HCT116 (cell line): ENCODE measurements at regions not wholly inside any gene's neighbourhood (a gene's known extent, or its start where the extent isn't known, plus 50 kb on each side); places are given as distances from the start of the nearest gene placed in this dataset.

Experiments
- ATAC-seq: fragments of 200-7000 bp; cut with Tn5 transposase; 2 replicates; pipeline ENCODE4 v1.9.1; 2020; ENCODE audit warnings: mild to moderate bottlenecking, moderate library complexity
- BruUV-seq: library from RNA; stranded (reverse); fragments of 400-500 nt; replicated peaks from 2 replicates; lab custom pipeline; 2021; lab: Mats Ljungman, UMichigan
- CTCF ChIA-PET: fragments of 300-600 bp; sonication (Branson Sonifier 250); formaldehyde crosslinking; loops from one replicate; lab custom pipeline; 2021; ENCODE audit warnings: antibody characterized with exemption; lab: Charles Lee
- POLR2A ChIA-PET: fragments of 300-600, 350-600 bp; sonication (Branson Sonifier 250); formaldehyde crosslinking; loops from one replicate; lab custom pipeline; 2021; ENCODE audit warnings: antibody characterized with exemption; lab: Charles Lee
- RAD21 ChIA-PET, 2 experiments: fragments of 300-600 bp; sonication (Branson Sonifier 250); formaldehyde crosslinking; loops; one replicate each; lab custom pipeline; 2023; ENCODE audit warnings: low total read pairs in 2 of 2; ENCODE audit not compliant: uncharacterized antibody in 2 of 2, unreplicated experiment in 2 of 2, low non-redundant PET in 1 of 2; lab: Charles Lee
- DNase-seq: peaks from one replicate; pipeline ENCODE4 v3.0.0-alpha.2; 2010; ENCODE audit warnings: low read depth, low spot score
- H2AFZ ChIP-seq: fragments of 200-600 bp; shearing (Covaris generic), sonication (generic); 2 replicates; pipeline ENCODE4 v1.6.1; 2017; ENCODE audit warnings: low read depth, mixed run types, mixed read lengths, antibody characterized with exemption, low read length; ENCODE audit not compliant: poor library complexity, severe bottlenecking
- H3K27ac ChIP-seq: 2 replicates; pipeline ENCODE4 v1.5.1; 2012; ENCODE audit warnings: low read depth, low read length
- H3K27me3 ChIP-seq: fragments of 200-600 bp; sonication (generic); 2 replicates; pipeline ENCODE4 v1.6.1; 2016; ENCODE audit warnings: mixed run types, low read length, mixed read lengths; ENCODE audit not compliant: insufficient read depth
- H3K36me3 ChIP-seq, 2 experiments: fragments of 200-500 bp in 1 of 2; fragments of 200-600 bp in 1 of 2; sonication (Bioruptor generic) in 1 of 2; sonication (generic) in 1 of 2; 2 replicates each; pipeline versions ENCODE4 v1.5.1 to v1.6.1; 2014 to 2016; ENCODE audit warnings: low read length in 2 of 2, inconsistent platforms in 1 of 2, mixed read lengths in 1 of 2, mixed run types in 1 of 2; ENCODE audit not compliant: insufficient read depth in 2 of 2, control insufficient read depth in 1 of 2
- H3K4me1 ChIP-seq, 2 experiments: fragments of 200-600 bp in 1 of 2; sonication (generic) in 1 of 2; 2 replicates each; pipeline versions ENCODE4 v1.5.1 to v1.6.1; 2012 to 2017; ENCODE audit warnings: low read length in 2 of 2, inconsistent platforms in 1 of 2, mild to moderate bottlenecking in 1 of 2, mixed read lengths in 1 of 2, mixed run types in 1 of 2, moderate library complexity in 1 of 2; ENCODE audit not compliant: insufficient read depth in 2 of 2, control insufficient read depth in 1 of 2
- H3K4me2 ChIP-seq: fragments of 200-600 bp; sonication (generic); 2 replicates; pipeline ENCODE4 v1.6.1; 2017; ENCODE audit warnings: mixed run types, low read length, mixed read lengths
- H3K4me3 ChIP-seq, 2 experiments: fragments of 200-600 bp in 1 of 2; sonication (generic) in 1 of 2; replicated peaks in 1 of 2; 2 replicates each; pipeline ENCODE4 v1.5.1; 2011 to 2016; ENCODE audit warnings: low read length in 2 of 2, control low read depth in 1 of 2, low read depth in 1 of 2, mild to moderate bottlenecking in 1 of 2, mixed read lengths in 1 of 2, mixed run types in 1 of 2
- H3K79me2 ChIP-seq: fragments of 200-600 bp; sonication (generic); 2 replicates; pipeline ENCODE4 v1.6.1; 2017; ENCODE audit warnings: mild to moderate bottlenecking, mixed run types, low read length, moderate library complexity, mixed read lengths; ENCODE audit not compliant: insufficient read depth
- H3K9ac ChIP-seq: fragments of 200-600 bp; sonication (generic); 2 replicates; pipeline ENCODE4 v1.6.1; 2016; ENCODE audit warnings: low read length, mixed read lengths
- H3K9me2 ChIP-seq: fragments of 200-600 bp; sonication (generic), shearing (Covaris generic); 2 replicates; pipeline ENCODE4 v1.6.1; 2017; ENCODE audit warnings: mixed run types, mild to moderate bottlenecking, moderate library complexity; ENCODE audit not compliant: insufficient read depth
- H3K9me3 ChIP-seq, 2 experiments: fragments of 200-500 bp in 1 of 2; fragments of 200-600 bp in 1 of 2; sonication (Bioruptor generic) in 1 of 2; sonication (generic) in 1 of 2; 2 replicates each; pipeline ENCODE4 v1.6.1; 2014 to 2017; ENCODE audit warnings: low read length in 2 of 2, mixed read lengths in 2 of 2, inconsistent platforms in 1 of 2, low read depth in 1 of 2, mild to moderate bottlenecking in 1 of 2, mixed run types in 1 of 2, moderate library complexity in 1 of 2; ENCODE audit not compliant: control insufficient read depth in 1 of 2, insufficient read depth in 1 of 2
- H4K20me1 ChIP-seq: fragments of 200-600 bp; sonication (generic), shearing (Covaris generic); 2 replicates; pipeline ENCODE4 v1.6.1; 2017; ENCODE audit warnings: mixed run types, mild to moderate bottlenecking, moderate library complexity; ENCODE audit not compliant: insufficient read depth
- CBX3 ChIP-seq: IDR thresholded peaks from 2 replicates; pipeline ENCODE4 v1.6.1; 2012; ENCODE audit warnings: low read depth
- CEBPB ChIP-seq: IDR thresholded peaks from 2 replicates; pipeline ENCODE4 v1.6.1; 2012; ENCODE audit warnings: low read depth
- CTCF ChIP-seq, 3 experiments: fragments of 200-600 bp in 1 of 3; sonication (generic) in 1 of 3; IDR thresholded peaks in 2 of 3; conservative IDR thresholded peaks in 1 of 3; 2 replicates each; pipeline ENCODE4 v1.5.1; 2012 to 2017; ENCODE audit warnings: low read depth in 2 of 3, low read length in 2 of 3, antibody characterized with exemption in 1 of 3, borderline replicate concordance in 1 of 3, control low read depth in 1 of 3, mild to moderate bottlenecking in 1 of 3, mixed read lengths in 1 of 3, mixed run types in 1 of 3, moderate library complexity in 1 of 3; ENCODE audit not compliant: insufficient read depth in 1 of 3
- FOSL1 ChIP-seq: IDR thresholded peaks from 2 replicates; pipeline ENCODE4 v1.6.1; 2012; ENCODE audit warnings: low read depth
- JUND ChIP-seq: IDR thresholded peaks from 2 replicates; pipeline ENCODE4 v1.6.1; 2012
- MAX ChIP-seq: IDR thresholded peaks from 2 replicates; pipeline ENCODE4 v1.6.1; 2012
- POLR2A ChIP-seq: IDR thresholded peaks from 2 replicates; pipeline ENCODE4 v1.7.0; 2011; ENCODE audit warnings: borderline replicate concordance; ENCODE audit not compliant: insufficient read depth, insufficient read length; ENCODE audit errors: extremely low read depth
- POLR2AphosphoS5 ChIP-seq: IDR thresholded peaks from 2 replicates; pipeline ENCODE4 v1.6.1; 2011; ENCODE audit warnings: mild to moderate bottlenecking, low read depth, low read length, moderate library complexity
- REST ChIP-seq: IDR thresholded peaks from 2 replicates; pipeline ENCODE4 v1.6.1; 2012; ENCODE audit warnings: low read depth
- SIN3A ChIP-seq: IDR thresholded peaks from 2 replicates; pipeline ENCODE4 v1.6.1; 2012; ENCODE audit warnings: low read depth
- SP1 ChIP-seq: IDR thresholded peaks from 2 replicates; pipeline ENCODE4 v1.6.1; 2012; ENCODE audit warnings: low read depth
- YY1 ChIP-seq: IDR thresholded peaks from 2 replicates; pipeline ENCODE4 v1.6.1; 2011; ENCODE audit warnings: low read length, low read depth, moderate library complexity, mild to moderate bottlenecking; ENCODE audit not compliant: insufficient replicate concordance; ENCODE audit errors: extremely low read depth
- ZFX ChIP-seq: fragments of 450-650 bp; IDR thresholded peaks from 2 replicates; pipeline ENCODE4 v1.6.1; 2017
- intact Hi-C: fragments of 100-400 bp; cut with micrococcal nuclease; formaldehyde crosslinking; loops from 2 replicates; pipeline ENCODE4 v1.10.0; 2022

- TF ChIP-seq SIN3A (no peak), SP1 (no peak), REST (no peak), CBX3 (no peak)
These were observed 65.2 kb upstream of the SLC7A11 start (continued) for GRCh38 chr4:138307319-138307718.

- no peak overlapping the region for H3K4me3 ChIP-seq
- intact Hi-C loops, result no loop called here
- ChIA-PET CTCF (no interaction called here), POLR2A (no interaction called here), RAD21 (no interaction called here)
- H3K79me2 ChIP-seq, result no peaks in the 10 kb centered on the region
- H4K20me1 ChIP-seq, result no peaks in the 10 kb centered on the region
- H3K27ac ChIP-seq, result no peak overlapping the region
- ATAC-seq, result no peak
- H3K9me3 ChIP-seq, result no peaks in the 10 kb centered on the region
- no peaks in the 10 kb centered on the region for H3K27me3 ChIP-seq
- no peak for TF ChIP-seq POLR2AphosphoS5
- no peak for TF ChIP-seq REST
- TF ChIP-seq FOSL1, result no peak
- no peak for TF ChIP-seq CTCF (IDR thresholded peaks at IDR 0.05 in 2 of 3, conservative IDR thresholded peaks at IDR 0.05 in 1 of 3; ENCODE audit: borderline replicate concordance in 1 of 3, insufficient read depth in 1 of 3, low read depth in 2 of 3, low read length in 2 of 3)
- no peak for TF ChIP-seq MAX
- TF ChIP-seq CEBPB, result no peak
- no peak for TF ChIP-seq POLR2A
- no peak for TF ChIP-seq CBX3
- TF ChIP-seq ZFX, result no peak
- no peak for TF ChIP-seq JUND
- no peak for TF ChIP-seq YY1
- no peaks in the 10 kb centered on the region for H3K4me1 ChIP-seq
- no peak overlapping the region for H2AFZ ChIP-seq
- no peak overlapping the region for H3K9ac ChIP-seq
- no peak overlapping the region for H3K4me2 ChIP-seq
- DNase-seq, result no peak
- no TSS peak for BruUV-seq
- H3K9me2 ChIP-seq, result no peaks in the 10 kb centered on the region
- H3K36me3 ChIP-seq, result no peaks in the 10 kb centered on the region
These were observed 62.9 kb upstream of the SLC7A11 start for GRCh38 chr4:138305050-138305449.
